8988T (cell line): ENCODE measurements at regions not wholly inside any gene's neighbourhood (a gene's known extent, or its start where the extent isn't known, plus 50 kb on each side); places are given as distances from the start of the nearest gene placed in this dataset.

Source experiments
- DNase-seq: peaks from one replicate; pipeline ENCODE4 v3.0.0; 2011

DNA sequence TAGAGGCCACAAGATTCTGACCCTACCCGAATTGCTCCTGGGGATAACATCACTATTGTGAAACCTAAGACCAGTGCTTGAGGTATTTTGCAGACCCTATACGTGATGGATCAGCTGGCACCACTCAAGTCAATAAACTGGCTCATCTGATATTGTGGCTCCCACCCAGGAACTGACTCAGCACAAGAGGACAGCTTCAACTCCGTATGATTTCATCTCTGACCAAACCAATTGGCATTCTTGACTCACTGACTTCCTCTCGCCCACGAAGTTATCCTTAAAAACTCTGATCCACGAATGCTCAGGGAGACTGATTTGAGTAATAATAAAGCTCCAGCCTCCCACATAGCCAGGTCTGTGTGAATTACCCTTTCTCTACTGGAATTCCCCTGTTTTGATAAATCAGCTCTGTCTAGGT is 1036.1 kb upstream of the TMEM132C start:
- no peak for DNase-seq

DNA sequence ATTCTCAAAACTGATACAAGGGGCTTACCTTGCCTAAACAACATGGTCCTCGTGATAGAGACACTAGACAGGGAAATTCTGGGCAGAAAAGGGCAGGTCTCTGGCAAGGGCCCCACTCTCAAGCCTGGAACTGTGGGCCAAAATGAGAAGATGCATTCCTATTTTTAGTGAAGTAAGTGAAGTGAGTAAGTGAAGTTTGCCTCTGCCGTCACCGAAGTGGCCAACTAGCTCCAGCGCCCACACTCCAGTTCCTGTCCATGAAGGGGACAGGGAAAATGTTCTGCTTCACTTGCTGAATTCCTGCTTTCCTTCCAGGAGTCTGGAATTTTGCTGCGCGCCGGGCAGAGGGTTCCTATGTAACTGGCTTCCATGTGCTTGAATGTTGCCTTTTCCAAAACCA is 1035.6 kb upstream of the TMEM132C start:
- no peak for DNase-seq

DNA sequence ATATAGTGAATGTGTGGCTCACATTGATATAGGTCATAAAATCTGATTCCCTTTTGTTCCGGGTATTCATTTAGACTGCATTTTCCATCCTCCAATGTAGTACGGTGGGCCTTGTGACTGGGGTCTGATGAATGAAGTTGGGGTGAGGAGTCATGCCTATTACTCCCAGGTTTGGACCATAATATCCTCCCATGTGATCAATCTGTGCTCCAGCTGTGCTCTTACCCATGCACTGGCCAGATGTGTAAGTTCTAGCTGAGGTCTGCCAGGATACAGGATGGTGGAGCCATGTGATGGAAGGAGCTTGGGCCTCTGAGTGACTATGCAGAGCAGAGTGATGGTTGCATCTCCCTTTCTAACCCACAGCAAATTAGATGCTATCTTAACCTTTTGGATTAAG is 1034.0 kb upstream of the TMEM132C start:
- DNase-seq, result no peak

DNA sequence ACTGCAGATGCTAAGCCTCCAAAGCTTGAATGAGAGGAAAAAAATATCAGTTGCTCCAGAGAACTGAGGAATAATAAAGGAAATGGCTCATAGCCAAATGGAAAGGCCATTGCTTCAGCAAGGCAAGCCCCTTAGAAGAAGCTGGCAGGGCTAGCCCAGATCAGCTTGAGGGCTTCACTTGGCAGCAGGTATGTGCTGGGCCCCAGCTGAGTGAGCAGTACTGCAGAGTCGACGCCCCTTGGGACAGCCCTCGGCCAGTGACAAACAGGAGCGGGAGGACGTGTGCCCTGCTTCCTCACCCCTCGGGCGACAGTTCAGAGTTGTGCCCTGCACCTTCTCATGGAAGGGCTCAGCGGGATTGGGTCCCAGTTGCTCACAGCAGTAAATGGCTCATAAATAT is 1031.2 kb upstream of the TMEM132C start:
- no peak for DNase-seq

DNA sequence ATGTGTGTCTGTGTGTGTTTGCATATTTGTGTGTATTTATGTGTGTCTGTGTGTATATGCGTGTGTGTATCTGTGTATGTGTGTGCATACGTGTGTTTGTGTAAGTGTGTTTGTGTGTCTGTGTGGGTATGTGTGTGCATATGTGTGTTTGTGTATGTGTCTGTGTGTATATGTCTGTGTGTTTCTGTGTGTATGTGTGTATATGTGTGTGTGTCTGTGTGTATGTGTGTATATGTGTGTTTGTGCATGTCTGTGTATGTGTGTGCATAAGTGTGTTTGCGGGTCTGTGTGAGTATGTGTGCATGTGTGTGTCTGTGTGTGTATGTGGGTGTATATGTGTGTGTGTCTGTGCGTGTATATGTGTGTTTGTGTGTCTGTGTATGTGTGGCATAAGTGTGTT is 1030.5 kb upstream of the TMEM132C start:
- DNase-seq, result no peak

DNA sequence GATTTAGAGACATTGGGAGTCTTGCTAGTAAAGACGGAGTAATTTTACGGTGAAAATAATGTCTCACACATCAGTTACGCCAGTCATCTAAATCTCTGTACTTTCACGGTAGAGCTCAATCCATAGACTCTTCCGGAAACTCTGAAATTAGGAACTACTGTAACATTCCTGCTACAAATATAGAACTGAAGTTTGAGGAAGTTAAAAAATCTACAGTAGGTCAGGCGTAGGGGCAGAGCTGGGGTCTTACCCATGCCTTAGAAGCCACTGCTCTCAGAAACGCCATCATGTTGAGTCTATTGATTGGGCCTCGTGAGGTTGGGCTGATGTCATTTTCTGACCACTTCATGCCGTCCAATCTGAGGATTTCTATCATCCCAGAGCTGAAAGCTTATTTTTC is 1029.8 kb upstream of the TMEM132C start:
- DNase-seq, result no peak

DNA sequence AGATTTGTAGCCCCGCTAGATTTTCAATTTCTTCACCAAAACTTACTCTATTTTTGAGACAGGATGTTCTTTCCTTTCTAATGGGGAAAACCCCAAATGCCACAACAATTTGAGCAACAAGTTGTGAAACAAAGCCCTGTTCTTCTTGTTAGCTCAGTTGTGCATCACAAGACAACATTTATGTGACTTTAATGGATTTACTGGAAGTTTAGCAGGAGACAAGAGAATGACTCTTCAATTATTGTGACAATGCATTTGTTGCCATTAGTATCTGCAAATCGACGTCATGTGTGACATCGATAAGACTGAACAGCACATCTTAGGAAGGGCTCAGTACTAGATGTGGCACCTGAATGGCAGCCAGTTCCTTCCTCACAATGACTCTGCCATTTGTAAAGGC is 1028.9 kb upstream of the TMEM132C start:
- no peak for DNase-seq

DNA sequence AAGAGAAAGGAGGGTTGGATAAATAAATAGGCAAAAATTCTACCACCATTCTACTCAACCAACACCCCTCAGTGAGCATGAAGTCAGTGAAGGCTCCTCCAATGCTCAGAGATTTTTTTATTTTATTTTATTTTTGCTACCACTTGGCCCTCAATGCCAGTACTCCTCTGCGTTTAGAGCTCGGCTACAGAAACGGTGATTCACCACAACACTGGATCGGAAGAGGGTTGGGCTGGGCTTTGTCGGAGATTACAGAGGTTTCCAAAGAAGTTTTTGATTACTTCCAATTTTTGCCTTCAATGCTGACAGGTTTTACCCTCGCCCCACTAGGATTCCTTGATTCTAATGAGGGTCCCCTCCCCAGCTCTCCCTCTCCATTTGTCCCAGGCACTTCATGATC is 1027.2 kb upstream of the TMEM132C start:
- DNase-seq, result no peak

DNA sequence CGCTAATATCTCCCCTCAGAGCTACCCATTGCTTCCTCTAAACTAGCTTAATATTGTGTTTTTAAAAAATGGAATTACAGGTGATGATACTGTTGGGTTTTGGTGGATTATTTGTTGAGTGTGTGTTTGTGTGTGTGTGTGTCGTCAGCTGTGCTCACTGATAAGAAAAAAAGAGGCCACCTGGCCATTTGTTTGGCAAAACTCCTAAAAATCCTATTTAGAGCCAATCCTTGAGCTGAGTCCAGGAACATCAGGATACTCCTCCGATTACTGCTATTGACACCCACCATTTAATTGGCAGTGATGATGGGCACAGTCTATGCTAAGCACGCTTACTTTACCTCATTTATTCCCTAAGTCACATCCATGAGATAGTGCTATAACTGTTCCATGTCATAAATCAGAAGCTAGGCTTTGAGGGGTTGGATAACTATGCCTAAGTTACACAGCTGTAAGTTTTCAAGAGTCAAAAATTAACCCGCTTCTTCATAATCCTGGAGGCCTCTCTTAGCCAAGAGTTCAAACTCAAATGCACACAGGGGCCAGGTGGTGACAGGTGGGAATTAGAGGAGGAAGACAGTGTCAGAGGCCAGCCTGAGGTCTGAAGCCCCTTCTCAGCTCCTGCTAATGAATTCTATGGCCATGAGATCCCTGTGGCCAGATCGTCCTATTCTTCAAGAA is 1026.6 kb upstream of the TMEM132C start:
- no peak for DNase-seq

DNA sequence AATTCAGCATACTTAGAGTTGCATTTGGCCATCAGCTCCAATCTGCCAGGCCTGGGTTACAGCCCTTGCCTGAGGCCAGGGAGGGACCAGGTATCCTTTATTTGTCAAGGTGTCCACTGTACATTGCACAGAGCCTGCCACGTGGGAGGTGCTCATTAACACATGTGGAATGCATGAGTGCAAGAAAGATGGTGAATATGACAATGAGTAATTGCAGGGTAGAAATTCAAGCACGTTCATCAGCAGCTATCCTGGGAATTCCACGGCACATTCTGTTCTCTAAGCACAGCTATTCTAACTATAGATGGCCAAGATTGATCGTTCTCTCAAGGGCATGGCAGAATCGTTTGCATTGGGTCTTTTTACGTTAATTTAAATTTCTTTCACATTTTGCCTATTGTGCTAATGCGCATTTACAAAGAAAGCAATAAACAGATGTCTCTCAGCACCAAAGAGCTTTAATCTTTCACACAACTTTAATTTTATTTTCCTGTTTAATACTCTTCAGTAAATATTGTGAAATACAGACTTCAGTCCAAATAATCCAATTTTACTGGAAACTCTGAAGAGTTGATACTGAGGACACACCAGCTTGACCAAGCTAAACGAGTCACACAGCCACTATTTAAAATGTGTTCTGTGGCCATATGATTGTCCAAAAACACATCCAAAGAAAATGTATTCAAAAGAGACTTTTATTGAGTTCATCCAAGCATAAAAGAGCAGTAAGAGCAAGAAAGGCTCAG is 1025.7 kb upstream of the TMEM132C start:
- DNase-seq, result no peak

DNA sequence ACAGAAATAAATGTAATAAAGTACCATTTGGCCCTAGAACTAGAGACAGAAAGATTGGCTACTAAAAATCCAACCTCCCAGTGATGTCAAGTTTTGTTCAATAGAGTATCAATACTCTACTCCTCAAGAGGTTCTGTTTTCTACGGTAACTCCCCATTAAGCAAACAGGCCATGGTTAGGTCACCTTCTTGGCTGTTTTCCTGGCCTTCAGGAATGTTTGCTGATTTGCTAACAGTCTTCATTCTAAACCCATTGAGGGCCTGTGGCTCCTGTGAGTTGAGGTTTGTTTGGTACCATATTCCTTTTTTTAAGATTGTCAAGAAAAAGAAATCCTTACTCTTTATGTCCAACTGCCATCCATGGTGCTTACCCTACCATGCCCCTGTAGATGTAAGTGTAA is 1022.0 kb upstream of the TMEM132C start:
- DNase-seq, result no peak

DNA sequence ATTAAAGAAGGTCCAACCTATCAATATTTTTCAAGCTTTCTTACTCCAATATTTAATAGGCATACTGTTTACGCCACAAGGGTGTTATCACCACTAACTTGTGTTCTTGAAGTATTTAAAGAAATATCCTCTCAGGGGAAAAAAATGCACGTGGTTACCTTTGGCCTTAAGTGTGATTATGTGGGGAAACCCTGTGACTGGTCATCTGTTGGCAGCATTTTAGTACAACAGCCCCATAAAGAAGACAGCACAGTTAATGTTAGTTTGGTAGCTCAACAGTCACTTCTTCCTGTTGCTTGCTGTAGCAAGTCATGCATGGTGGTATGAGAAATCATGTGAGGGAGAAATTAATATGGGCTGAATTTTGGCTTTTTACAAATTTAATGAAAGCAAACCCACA is 1021.5 kb upstream of the TMEM132C start:
- no peak for DNase-seq

DNA sequence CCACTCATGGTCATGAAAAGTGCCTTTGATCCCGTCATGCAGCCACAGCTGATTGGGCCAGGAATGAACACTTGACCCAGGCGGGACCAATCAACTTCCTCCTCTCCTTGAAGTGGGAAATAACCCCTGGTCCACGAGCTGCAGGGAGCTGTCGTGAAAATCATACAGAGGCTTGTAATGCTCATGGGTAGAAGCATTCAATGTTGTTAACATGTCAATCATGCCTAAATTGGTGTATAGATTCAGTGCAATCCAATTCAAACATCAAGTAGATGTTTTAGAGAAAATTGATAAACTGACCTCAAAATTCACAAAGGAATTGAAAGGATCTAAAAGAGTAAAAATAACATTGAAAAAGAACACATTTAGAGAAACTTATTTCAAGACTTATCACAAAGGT is 1019.0 kb upstream of the TMEM132C start:
- DNase-seq, result no peak

DNA sequence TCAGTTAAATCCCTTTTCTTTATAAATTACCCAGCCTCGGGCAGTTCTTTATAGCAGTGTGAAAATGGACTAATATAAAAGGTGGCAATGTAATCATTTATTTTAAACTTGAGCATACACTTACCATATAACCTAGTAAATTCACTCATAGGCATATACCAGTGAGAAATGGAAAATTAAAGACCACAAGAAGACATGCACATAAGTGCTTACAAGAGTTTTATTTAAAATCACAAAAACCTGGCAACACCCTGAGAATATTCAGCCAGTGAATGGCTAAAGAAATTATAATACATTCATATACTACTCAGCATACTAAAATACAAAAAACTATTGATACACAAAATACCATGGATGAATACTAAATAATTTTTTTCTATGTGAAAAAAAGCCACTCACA is 1017.5 kb upstream of the TMEM132C start:
- DNase-seq, result no peak

DNA sequence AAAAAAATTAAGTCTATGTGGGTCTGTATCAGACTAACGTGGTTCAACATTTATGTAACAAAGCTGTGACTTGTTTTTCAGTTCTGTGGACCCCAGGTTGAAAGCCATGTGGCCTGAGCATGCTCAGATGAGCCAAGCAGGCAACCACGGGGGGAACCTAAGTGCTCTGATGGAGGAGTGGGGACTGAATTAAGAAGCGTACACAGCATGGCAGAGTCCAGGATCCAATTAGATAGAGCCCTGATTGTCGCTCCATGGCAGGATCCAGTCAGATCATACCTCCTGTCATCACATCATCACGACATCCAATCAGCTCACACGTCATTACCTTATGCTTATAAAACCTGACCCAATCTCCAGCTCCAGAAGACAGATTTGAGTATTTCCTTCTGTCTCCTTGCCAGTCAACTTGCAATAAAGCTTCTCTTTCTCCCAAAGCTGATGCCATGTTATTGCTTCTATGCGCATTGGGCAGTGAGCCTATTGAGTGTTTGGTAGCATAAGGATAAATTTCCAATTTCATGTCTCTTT is 1013.1 kb upstream of the TMEM132C start:
- DNase-seq, result no peak

DNA sequence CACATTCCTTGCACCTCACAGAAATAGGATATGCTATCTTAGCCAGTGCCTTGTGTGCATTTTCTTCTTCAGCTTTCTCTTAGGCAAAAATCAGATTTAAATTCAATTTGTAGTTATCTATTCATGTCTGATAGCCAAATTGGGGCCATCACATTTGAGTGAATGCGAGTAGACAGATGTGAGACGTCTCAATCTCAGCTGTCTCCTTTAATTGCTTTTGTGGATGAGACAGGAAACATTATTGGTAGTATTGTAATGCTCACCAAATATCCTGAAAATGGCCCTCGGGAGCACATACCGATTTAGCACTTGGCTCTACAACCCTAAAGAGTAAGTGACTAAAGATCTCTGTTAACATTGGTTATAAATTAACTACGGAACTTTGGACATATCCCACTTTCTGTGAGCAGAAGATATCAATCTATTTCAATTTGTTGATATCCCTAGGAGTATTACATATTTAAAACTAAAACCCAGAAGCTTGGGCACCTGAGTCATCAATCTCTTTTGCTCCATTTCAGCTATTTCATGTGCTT is 1012.5 kb upstream of the TMEM132C start:
- DNase-seq, result no peak

DNA sequence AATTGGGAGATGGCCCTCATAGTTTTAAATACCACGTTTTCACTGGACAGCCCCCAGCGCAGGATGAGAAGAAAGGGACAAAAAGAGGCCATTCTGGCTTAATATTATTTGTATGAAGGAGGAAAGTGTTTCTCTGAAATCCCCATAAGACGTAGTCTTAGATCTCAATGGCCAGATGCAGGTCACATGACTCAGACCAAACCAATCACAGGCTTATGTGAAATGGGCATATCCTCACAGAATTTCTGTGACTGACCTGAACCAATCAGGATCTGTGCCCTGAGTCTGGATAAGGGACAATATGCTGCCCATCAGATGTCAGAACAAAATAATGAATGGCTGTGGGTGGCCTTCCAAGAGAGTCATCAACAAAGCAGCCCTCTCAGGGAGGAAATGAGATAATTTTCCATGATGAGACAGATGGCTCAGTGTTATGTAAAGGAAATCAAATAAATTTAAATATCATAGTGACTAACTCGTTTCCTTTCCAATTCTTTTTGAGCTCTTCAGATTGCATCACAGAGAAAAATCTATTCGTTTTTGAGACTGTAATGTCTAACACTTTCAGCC is 1009.5 kb upstream of the TMEM132C start:
- no peak for DNase-seq

DNA sequence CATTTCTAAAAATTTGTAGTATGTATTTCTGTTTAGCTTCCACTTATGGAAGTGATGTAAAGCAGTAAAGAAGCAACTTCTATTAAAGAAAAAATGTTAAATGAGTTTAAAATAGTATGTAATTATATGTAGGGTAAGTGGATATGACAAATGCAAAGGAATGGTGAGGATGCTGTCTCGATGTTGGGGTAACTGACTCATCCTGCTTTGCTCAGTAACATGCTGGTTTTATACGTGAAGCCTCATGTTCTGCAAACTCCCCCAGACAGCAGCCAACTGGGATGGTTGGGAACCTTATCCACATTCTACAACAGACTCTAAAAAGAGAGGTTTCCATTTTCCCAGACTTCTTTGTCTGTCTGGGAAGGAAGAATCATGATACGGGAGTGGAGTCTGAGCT is 1006.4 kb upstream of the TMEM132C start:
- no peak for DNase-seq

DNA sequence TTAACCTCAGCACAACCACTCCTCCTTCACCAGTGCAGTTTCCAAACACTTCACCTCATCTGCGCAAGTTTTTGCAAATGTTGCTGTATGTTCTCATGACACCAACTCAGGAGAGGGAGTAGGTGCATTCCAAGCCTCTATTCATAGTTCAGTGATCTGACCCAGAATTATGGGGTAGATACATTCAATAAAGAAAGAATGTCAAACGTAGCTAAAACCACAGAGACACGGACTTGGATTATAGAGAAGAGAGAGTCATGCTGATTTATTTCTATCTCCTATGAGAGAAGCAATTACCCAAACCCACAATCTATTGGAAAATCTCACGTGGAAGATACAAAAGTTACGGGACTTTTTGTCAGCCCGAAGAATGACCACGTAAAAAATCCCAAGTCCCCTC is 1006.0 kb upstream of the TMEM132C start:
- no peak for DNase-seq

DNA sequence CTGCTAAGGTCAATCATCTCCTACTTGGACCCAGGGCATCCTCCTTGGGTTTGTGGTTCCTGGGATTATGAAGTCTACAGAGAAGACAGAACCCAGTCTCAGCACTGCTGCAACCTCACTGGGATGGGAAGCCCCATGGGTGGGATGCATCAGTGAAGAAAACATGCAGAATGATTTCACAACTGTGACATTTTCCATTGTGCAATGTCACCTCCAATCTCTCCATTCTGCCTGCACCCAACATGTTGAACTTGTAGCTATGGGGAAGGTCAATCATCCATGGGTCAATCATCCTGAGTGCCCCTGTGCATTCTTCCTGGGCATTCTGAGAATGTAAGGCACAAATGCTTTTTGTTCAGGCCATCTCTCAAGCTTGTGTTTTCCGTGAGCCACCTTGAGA is 1004.4 kb upstream of the TMEM132C start:
- DNase-seq, result no peak

DNA sequence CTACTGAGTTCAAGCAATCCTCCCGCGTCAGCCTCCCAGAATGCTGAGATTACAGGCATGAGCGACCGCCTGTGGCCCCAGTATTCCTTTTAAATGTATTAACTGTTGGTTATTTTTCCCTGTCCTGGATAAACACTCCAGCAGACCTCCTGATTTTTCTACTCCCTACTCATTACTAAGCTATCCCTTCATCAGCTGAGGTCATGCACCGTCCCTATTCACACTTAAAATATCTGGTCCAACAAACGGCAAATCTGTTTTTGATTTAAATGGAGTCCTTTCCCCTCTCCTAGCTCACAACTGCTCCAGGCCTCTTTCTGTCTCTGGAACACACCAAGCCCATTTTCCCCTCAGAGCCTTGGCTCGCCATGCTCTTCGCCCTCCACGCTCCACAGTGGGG is 1003.3 kb upstream of the TMEM132C start:
- DNase-seq, result no peak

DNA sequence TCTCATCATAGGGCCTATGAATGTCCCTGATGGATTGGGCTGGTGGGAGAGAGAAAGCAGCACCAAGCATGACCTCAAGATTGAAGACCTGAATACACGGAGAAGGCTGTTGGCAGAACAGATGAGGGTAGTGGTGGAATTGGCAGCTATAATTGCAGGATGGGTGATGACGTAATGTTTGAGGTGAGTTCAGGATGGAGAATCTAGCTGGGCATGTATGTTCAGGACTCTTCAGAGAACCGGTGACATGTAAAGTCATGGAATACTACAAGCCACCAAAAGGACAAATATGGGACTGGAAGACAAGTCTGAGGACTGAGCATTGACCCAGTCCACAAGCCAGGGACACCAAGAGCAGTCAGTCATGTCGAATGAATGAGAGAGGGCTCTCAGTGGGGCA is 999.8 kb upstream of the TMEM132C start:
- no peak for DNase-seq

DNA sequence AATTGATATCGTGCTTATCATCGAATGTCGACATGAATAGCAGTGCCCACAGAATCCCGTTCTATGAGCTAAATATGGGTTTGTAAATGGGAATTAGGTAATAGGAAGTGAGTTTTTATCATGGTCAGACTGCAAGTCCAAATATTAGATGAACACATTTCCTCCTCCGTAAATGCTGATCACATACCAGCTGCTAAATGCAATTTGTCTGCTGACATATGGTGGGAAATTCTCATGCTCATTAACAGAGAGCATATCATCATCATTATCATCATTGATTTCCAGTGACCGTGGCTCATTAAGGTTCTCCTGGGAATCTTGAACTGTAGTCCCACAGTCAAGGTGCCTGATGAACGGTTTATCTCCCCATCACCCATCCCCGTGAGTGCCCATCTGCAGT is 998.8 kb upstream of the TMEM132C start:
- DNase-seq, result no peak
